Retinal pigment epithelial cell (primary cell): ENCODE measurements at regions not wholly inside any gene's neighbourhood (a gene's known extent, or its start where the extent isn't known, plus 50 kb on each side); places are given as distances from the start of the nearest gene placed in this dataset.
A peak's percentile ranks its signal among the peaks of the same experiment; 100 is the strongest.

Experiments
- DNase-seq: peaks from one replicate; pipeline ENCODE4 v3.0.0-alpha.2; 2010; ENCODE audit warnings: low read depth
- H3K4me3 ChIP-seq: 2 replicates; pipeline ENCODE4 v1.5.1; 2011; ENCODE audit warnings: mild to moderate bottlenecking, low read length, control low read depth, moderate library complexity
- CTCF ChIP-seq: conservative IDR thresholded peaks from 2 replicates; pipeline ENCODE4 v1.5.1; 2011; ENCODE audit warnings: low read depth, low read length, control low read depth, inconsistent platforms

GRCh38 chr1:162992945-162993344, 76.2 kb upstream of the RGS4 start:
- TF ChIP-seq CTCF, result no peak
- DNase-seq, result no peak
- H3K4me3 ChIP-seq, result no peak overlapping the region

- no peak for TF ChIP-seq CTCF
- H3K4me3 ChIP-seq, result no peak overlapping the region
- DNase-seq, result no peak
Observed at GRCh38 chr1:162991444-162991843, 77.7 kb upstream of the RGS4 start.

- no peak overlapping the region for H3K4me3 ChIP-seq
- DNase-seq, result no peak
- TF ChIP-seq CTCF, result no peak
Observed at GRCh38 chr1:162990665-162991064, 78.5 kb upstream of the RGS4 start.

- peak; percentile 18 for TF ChIP-seq CTCF
- H3K4me3 ChIP-seq, result no peak overlapping the region
- DNase-seq, result no peak
Observed at GRCh38 chr1:162988869-162989268, 80.3 kb upstream of the RGS4 start.

GRCh38 chr1:162987866-162988265, 81.3 kb upstream of the RGS4 start:
- TF ChIP-seq CTCF, result no peak
- peak; percentile 22 for DNase-seq

GRCh38 chr1:162985816-162986435, 83.2 kb upstream of the RGS4 start:
- peak; percentile 50 for DNase-seq
- H3K4me3 ChIP-seq, result no peak overlapping the region
- no peak for TF ChIP-seq CTCF

More at GRCh38 chr1:162987866-162988265, 81.3 kb upstream of the RGS4 start:
- no peak overlapping the region for H3K4me3 ChIP-seq

- no peak overlapping the region for H3K4me3 ChIP-seq
- peak; percentile 92 for DNase-seq
- TF ChIP-seq CTCF, result no peak
Observed at GRCh38 chr1:162984699-162985098, 84.5 kb upstream of the RGS4 start.
